Uterus (tissue), 2 donors: ENCODE measurements at regions not wholly inside any gene's neighbourhood (a gene's known extent, or its start where the extent isn't known, plus 50 kb on each side); places are given as distances from the start of the nearest gene placed in this dataset.

ENCODE experiments used
- CTCF ChIP-seq, 4 experiments: fragments of 200-600 bp in 2 of 4; fragments of 450-650 bp in 2 of 4; sonication (generic) in 2 of 4; IDR thresholded peaks; one replicate each; pipeline ENCODE4 v1.5.1; 2016 to 2019; ENCODE audit warnings: antibody characterized with exemption in 4 of 4, mild to moderate bottlenecking in 2 of 4, moderate library complexity in 1 of 4
- POLR2A ChIP-seq, 2 donors: fragments of 450-650 bp; IDR thresholded peaks; one replicate each; pipeline ENCODE4 v1.6.1; 2016; ENCODE audit warnings: antibody characterized with exemption in 2 of 2, mild to moderate bottlenecking in 1 of 2, moderate library complexity in 1 of 2

GRCh38 chr14:83918546-83918945 lies 1611.4 kb upstream of the FLRT2 start:
- TF ChIP-seq CTCF (IDR thresholded peaks at IDR 0.05), result no peak
- TF ChIP-seq POLR2A (IDR thresholded peaks at IDR 0.05), result no peak
